B cell (primary cell): ENCODE measurements at regions not wholly inside any gene's neighbourhood (a gene's known extent, or its start where the extent isn't known, plus 50 kb on each side); places are given as distances from the start of the nearest gene placed in this dataset.

ENCODE experiments used
- ATAC-seq: fragments of 200-7000 bp; cut with Tn5 transposase; one replicate; pipeline ENCODE4 v1.10.0; 2021; ENCODE audit warnings: low read depth, mild to moderate bottlenecking, moderate number of reproducible peaks, moderate library complexity
- CTCF ChIA-PET: fragments of 350-600 bp; sonication (Branson Sonifier 250); formaldehyde crosslinking; loops from one replicate; lab custom pipeline; 2021; ENCODE audit warnings: antibody characterized with exemption, inconsistent platforms; lab: Charles Lee
- POLR2A ChIA-PET: fragments of 350-600 bp; sonication (Branson Sonifier 250); formaldehyde crosslinking; loops from one replicate; lab custom pipeline; 2021; ENCODE audit warnings: antibody characterized with exemption; lab: Charles Lee
- DNase-seq: peaks from one replicate; pipeline ENCODE4 v3.0.0; 2013
- H2AFZ ChIP-seq: 2 replicates; pipeline ENCODE4 v1.6.1; 2012; ENCODE audit warnings: mild to moderate bottlenecking, low read depth, low read length; ENCODE audit not compliant: insufficient read depth, poor library complexity, severe bottlenecking
- H3K27ac ChIP-seq, 2 donors: 1 replicate in 1 of 2; 2 replicates in 1 of 2; pipeline ENCODE4 v1.5.1; 2012 to 2013; ENCODE audit warnings: low read length in 2 of 2, mild to moderate bottlenecking in 2 of 2, moderate library complexity in 1 of 2
- H3K27me3 ChIP-seq, 4 experiments: fragments of 200-600 bp in 1 of 4; sonication (generic) in 1 of 4; replicated peaks in 1 of 4; 1 replicate in 2 of 4; 2 replicates in 2 of 4; pipeline versions ENCODE4 v1.6.1 to v1.7.0; 2013 to 2016; ENCODE audit warnings: low read length in 3 of 4, mild to moderate bottlenecking in 2 of 4, mixed read lengths in 1 of 4, moderate library complexity in 1 of 4; ENCODE audit not compliant: insufficient read depth in 4 of 4, control insufficient read depth in 3 of 4; ENCODE audit errors: control extremely low read depth in 1 of 4
- H3K36me3 ChIP-seq, 2 experiments: replicated peaks in 1 of 2; 1 replicate in 1 of 2; 2 replicates in 1 of 2; pipeline versions ENCODE4 v1.6.1 to v1.7.1; 2013; ENCODE audit warnings: low read length in 1 of 2; ENCODE audit not compliant: insufficient read depth in 2 of 2, control insufficient read depth in 1 of 2; ENCODE audit errors: control extremely low read depth in 1 of 2, extremely low read depth in 1 of 2
- H3K4me1 ChIP-seq, 2 donors: fragments of 200-600 bp in 1 of 2; sonication (generic) in 1 of 2; 1 replicate in 1 of 2; 2 replicates in 1 of 2; pipeline versions ENCODE4 v1.5.1 to v1.6.1; 2013 to 2017; ENCODE audit warnings: low read length in 2 of 2; ENCODE audit not compliant: control insufficient read depth in 2 of 2, insufficient read depth in 2 of 2
- H3K4me2 ChIP-seq: replicated peaks from 2 replicates; pipeline ENCODE3; 2012; ENCODE audit warnings: mild to moderate bottlenecking, low read depth, low read length; ENCODE audit not compliant: poor library complexity, severe bottlenecking
- H3K4me3 ChIP-seq, 5 experiments: fragments of 200-600 bp in 1 of 5; sonication (generic) in 1 of 5; 1 replicate in 3 of 5; 2 replicates in 2 of 5; pipeline versions ENCODE4 v1.5.1 to v1.7.0; 2011 to 2016; ENCODE audit warnings: low read length in 4 of 5, mild to moderate bottlenecking in 4 of 5, low read depth in 2 of 5, control low read depth in 1 of 5, moderate library complexity in 1 of 5; ENCODE audit not compliant: insufficient read depth in 1 of 5; ENCODE audit errors: control extremely low read depth in 1 of 5, extremely low read depth in 1 of 5
- H3K79me2 ChIP-seq: fragments of 200-600 bp; sonication (generic); one replicate; pipeline ENCODE4 v1.6.0; 2016; ENCODE audit warnings: low read length; ENCODE audit not compliant: control insufficient read depth, insufficient read depth
- H3K9ac ChIP-seq: fragments of 200-600 bp; sonication (generic); 2 replicates; pipeline ENCODE4 v1.6.1; 2017; ENCODE audit warnings: mild to moderate bottlenecking, low read length, moderate library complexity
- H3K9me3 ChIP-seq, 3 donors: one replicate each; pipeline versions ENCODE4 v1.6.1 to v1.7.1; 2013; ENCODE audit warnings: low read length in 2 of 3; ENCODE audit not compliant: control insufficient read depth in 2 of 3, insufficient read depth in 1 of 3; ENCODE audit errors: control extremely low read depth in 1 of 3
- H4K20me1 ChIP-seq: 2 replicates; pipeline ENCODE4 v1.6.0; 2012; ENCODE audit warnings: mild to moderate bottlenecking, low read length; ENCODE audit not compliant: insufficient read depth, control insufficient read depth, poor library complexity, severe bottlenecking
- H3K27ac Mint-ChIP-seq: one replicate; pipeline ENCODE4 v1.8.0; 2021; ENCODE audit warnings: mixed read lengths
- H3K27me3 Mint-ChIP-seq: one replicate; pipeline ENCODE4 v1.8.0; 2021; ENCODE audit warnings: mixed read lengths
- H3K4me1 Mint-ChIP-seq: one replicate; pipeline ENCODE4 v1.8.0; 2021; ENCODE audit warnings: mixed read lengths
- H3K4me3 Mint-ChIP-seq: one replicate; pipeline ENCODE4 v1.8.0; 2021; ENCODE audit warnings: mixed read lengths
- H3K9me3 Mint-ChIP-seq: one replicate; pipeline ENCODE4 v1.8.0; 2022; ENCODE audit warnings: mixed read lengths; ENCODE audit not compliant: insufficient read depth
- CTCF ChIP-seq: fragments of 200-600 bp; IDR thresholded peaks from one replicate; pipeline ENCODE4 v1.8.0; 2022; ENCODE audit warnings: antibody characterized with exemption, mild to moderate bottlenecking
- EZH2 ChIP-seq: IDR thresholded peaks from 2 replicates; pipeline ENCODE4 v1.6.1; 2012; ENCODE audit warnings: borderline replicate concordance, low read depth, mild to moderate bottlenecking, moderate library complexity, low read length; ENCODE audit not compliant: insufficient read depth, poor library complexity, severe bottlenecking
- WGBS: methylation state at CpG from one replicate; pipeline ENCODE4 v1.1.5; 2013; ENCODE audit warnings: missing lambda C conversion rate; ENCODE audit not compliant: insufficient coverage; 5-methylcytosine and 5-hydroxymethylcytosine counted together
- intact Hi-C: fragments of 100-400 bp; cut with micrococcal nuclease; formaldehyde crosslinking; loops from one replicate; pipeline ENCODE4 v1.10.0; 2022

GRCh38 chr6:53433261-53433950, 84.7 kb upstream of the ELOVL5 start:
- ChIA-PET CTCF (interaction anchor here (1.0 to 9.6 kb wide), 6 partner anchors 22 to 263 kb away, joined by 3 to 38 read pairs (median 8); no protein-coding TSS in a partner anchor), POLR2A (no interaction called here)
- no peak overlapping the region for H3K4me2 ChIP-seq
- H3K27me3 ChIP-seq = no peaks in the 10 kb centered on the region
- H3K4me3 Mint-ChIP-seq = no peak overlapping the region
- no peak overlapping the region for H3K27ac ChIP-seq
- H3K4me1 ChIP-seq = peaks cover 0 to 10% of the 10 kb centered on the region in 2 donors
- no peaks in the 10 kb centered on the region for H3K36me3 ChIP-seq
- no peaks in the 10 kb centered on the region for H3K9me3 Mint-ChIP-seq
- WGBS = no CpG with 5 or more reads among the region's 4 CpGs
- no peak for DNase-seq
- H3K9ac ChIP-seq = no peak overlapping the region
- TF ChIP-seq CTCF (no peak), EZH2 (no peak)
- H3K79me2 ChIP-seq = no peaks in the 10 kb centered on the region
- H3K27ac Mint-ChIP-seq = no peak overlapping the region
- H4K20me1 ChIP-seq = no peaks in the 10 kb centered on the region
- no peak overlapping the region for H3K4me3 ChIP-seq
- intact Hi-C loops = no loop called here
- no peaks in the 10 kb centered on the region for H3K27me3 Mint-ChIP-seq
- no peaks in the 10 kb centered on the region for H3K9me3 ChIP-seq
- no peak overlapping the region for H2AFZ ChIP-seq
- peaks cover 19% of the 10 kb centered on the region for H3K4me1 Mint-ChIP-seq
- no peak for ATAC-seq

- intact Hi-C loops = no loop called here
- H3K4me1 ChIP-seq = peaks cover 0 to 6% of the 10 kb centered on the region in 2 donors
- no peak overlapping the region for H3K4me3 ChIP-seq
- H3K9ac ChIP-seq = no peak overlapping the region
- Mint-ChIP-seq H3K27me3 (no peaks in the 10 kb centered on the region), H3K27ac (no peak overlapping the region), H3K4me3 (no peak overlapping the region), H3K4me1 (peaks cover 15% of the 10 kb centered on the region), H3K9me3 (no peaks in the 10 kb centered on the region)
- DNase-seq (no peak), ATAC-seq (no peak)
- H3K27ac ChIP-seq = no peak overlapping the region
- H3K27me3 ChIP-seq = no peaks in the 10 kb centered on the region
- H3K79me2 ChIP-seq = no peaks in the 10 kb centered on the region
- TF ChIP-seq EZH2 (no peak), CTCF (no peak)
- CTCF ChIA-PET = interaction anchor here (1.0 to 2.8 kb wide), 4 partner anchors 35 to 260 kb away, joined by 3 to 14 read pairs (median 8); no protein-coding TSS in a partner anchor
- 91% methylated on average over 3 of the region's 8 CpGs for WGBS
- H3K36me3 ChIP-seq = no peaks in the 10 kb centered on the region
- no peak overlapping the region for H2AFZ ChIP-seq
- POLR2A ChIA-PET = no interaction called here
- H3K4me2 ChIP-seq = no peak overlapping the region
- no peaks in the 10 kb centered on the region for H3K9me3 ChIP-seq
- no peaks in the 10 kb centered on the region for H4K20me1 ChIP-seq
Measured at GRCh38 chr6:53432318-53433161, 83.8 kb upstream of the ELOVL5 start.
